ENCODE measurements at regions not wholly inside any gene's neighbourhood (a gene's known extent, or its start where the extent isn't known, plus 50 kb on each side); places are given as distances from the start of the nearest gene placed in this dataset.

GRCh38 chr15:60228101-60228500, 169.7 kb downstream of the ANXA2 start:
- intact Hi-C loops (cut with DNase I): no loop called here

GRCh38 chr15:60228619-60229018, 169.2 kb downstream of the ANXA2 start:
- Histone ChIP-seq H3K36me3 (no peaks in the 10 kb centered on the region), H3K4me3 (no peak overlapping the region), H3K27ac (no peak overlapping the region), H3K9me3 (no peaks in the 10 kb centered on the region), H3K27me3 (peaks cover 0 to 4% (median 0%) of the 10 kb centered on the region in 4 donors), H3K4me1 (no peaks in the 10 kb centered on the region)
- intact Hi-C loops (cut with DNase I): no loop called here
- FAIRE-seq (no peak), ATAC-seq (no peak), DNase-seq (no peak)
- 65 to 72% methylated on average over 2 of the region's 2 CpGs for whole genome bisulfite sequencing, 2 donors
- no peak for TF ChIP-seq CTCF (IDR thresholded peaks at IDR 0.05)

More at GRCh38 chr15:60228101-60228500, 169.7 kb downstream of the ANXA2 start:
- DNase-seq (no peak), FAIRE-seq (no peak), ATAC-seq (no peak)
- 41 to 51% methylated on average over 3 of the region's 3 CpGs for WGBS, 2 donors
- no peaks in the 10 kb centered on the region for H3K36me3 ChIP-seq
- peaks cover 0 to 4% (median 0%) of the 10 kb centered on the region in 4 donors for H3K27me3 ChIP-seq
- no peaks in the 10 kb centered on the region for H3K9me3 ChIP-seq
- no peaks in the 10 kb centered on the region for H3K4me1 ChIP-seq
- no peak for TF ChIP-seq CTCF (IDR thresholded peaks at IDR 0.05)
- no peak overlapping the region for H3K4me3 ChIP-seq
- no peak overlapping the region for H3K27ac ChIP-seq

GRCh38 chr15:60235951-60236710, 161.7 kb downstream of the ANXA2 start:
- TF ChIP-seq CTCF (IDR thresholded peaks at IDR 0.05): no peak
- H3K27ac ChIP-seq: no peak overlapping the region
- FAIRE-seq (no peak), DNase-seq (no peak), ATAC-seq (no peak)
- H3K9me3 ChIP-seq: no peaks in the 10 kb centered on the region
- no peaks in the 10 kb centered on the region for H3K4me1 ChIP-seq
- intact Hi-C loops (cut with DNase I): no loop called here
- H3K27me3 ChIP-seq: peaks cover 0 to 4% (median 0%) of the 10 kb centered on the region in 4 donors
- H3K4me3 ChIP-seq: no peak overlapping the region
- H3K36me3 ChIP-seq: no peaks in the 10 kb centered on the region
- 54 to 59% methylated on average over 7 of the region's 7 CpGs for WGBS, 2 donors

GRCh38 chr15:60237446-60237845, 160.3 kb downstream of the ANXA2 start:
- intact Hi-C loops (cut with DNase I): no loop called here
- H3K4me1 ChIP-seq: no peaks in the 10 kb centered on the region
- WGBS, 2 donors: 64 to 65% methylated on average over 8 of the region's 8 CpGs

More at GRCh38 chr15:60237446-60237845, 160.3 kb downstream of the ANXA2 start:
- DNase-seq (no peak), FAIRE-seq (no peak), ATAC-seq (no peak)
- Histone ChIP-seq H3K4me3 (no peak overlapping the region), H3K9me3 (no peaks in the 10 kb centered on the region), H3K27ac (no peak overlapping the region), H3K27me3 (no peaks in the 10 kb centered on the region), H3K36me3 (no peaks in the 10 kb centered on the region)
- TF ChIP-seq CTCF (IDR thresholded peaks at IDR 0.05): no peak
